ENCODE measurements at regions not wholly inside any gene's neighbourhood (a gene's known extent, or its start where the extent isn't known, plus 50 kb on each side); places are given as distances from the start of the nearest gene placed in this dataset.

DNA sequence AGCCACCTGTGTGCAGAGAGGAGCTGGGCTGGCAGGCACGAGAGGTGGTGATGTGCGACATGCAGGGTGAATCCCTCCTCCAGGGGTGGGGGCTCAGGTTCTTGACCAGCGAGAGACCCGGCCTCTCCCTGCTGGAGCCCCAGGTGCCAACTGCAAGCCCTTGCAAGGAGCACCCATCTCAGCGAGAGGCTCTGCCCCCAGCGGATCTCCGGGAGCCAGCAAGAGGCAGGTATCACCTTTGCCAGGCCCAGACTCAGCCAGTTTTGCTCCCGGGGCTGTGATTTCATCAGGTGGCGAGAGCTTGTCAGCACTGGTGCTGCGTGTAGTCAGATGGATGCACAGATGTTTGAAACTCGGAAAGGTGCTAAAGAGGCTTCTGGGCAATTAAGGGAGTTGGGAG is 87.7 kb downstream of the TFAP2C start:
- TF ChIP-seq POLR2AphosphoS5 (IDR thresholded peaks at IDR 0.05; ENCODE audit: borderline replicate concordance, low read depth, low read length), result no peak
- TF ChIP-seq EZH2 (IDR thresholded peaks at IDR 0.05), result no peak
